ENCODE measurements at regions not wholly inside any gene's neighbourhood (a gene's known extent, or its start where the extent isn't known, plus 50 kb on each side); places are given as distances from the start of the nearest gene placed in this dataset.

DNA sequence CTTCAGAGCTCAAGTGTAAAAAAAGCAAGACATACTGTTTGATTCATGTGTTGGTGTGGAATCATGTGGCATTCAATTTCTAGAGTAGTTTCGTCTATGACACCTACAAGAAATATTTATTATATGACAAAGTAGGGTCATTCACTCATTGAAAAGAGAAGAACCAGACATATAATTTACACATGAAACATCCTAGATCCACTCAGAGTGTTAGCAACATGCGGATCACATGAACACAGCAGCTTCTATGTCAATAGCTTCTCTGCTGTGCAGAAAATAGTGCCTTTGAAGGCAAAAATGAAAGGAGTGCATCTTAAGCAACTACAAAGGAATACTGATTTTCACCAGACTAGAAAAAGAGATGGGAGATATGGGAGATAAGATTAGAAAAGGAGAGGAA is 569.8 kb downstream of the RPS29 start:
- no peak overlapping the region for H3K4me3 ChIP-seq (ENCODE audit: low read depth, low read length)
- TF ChIP-seq, protein P1, sequence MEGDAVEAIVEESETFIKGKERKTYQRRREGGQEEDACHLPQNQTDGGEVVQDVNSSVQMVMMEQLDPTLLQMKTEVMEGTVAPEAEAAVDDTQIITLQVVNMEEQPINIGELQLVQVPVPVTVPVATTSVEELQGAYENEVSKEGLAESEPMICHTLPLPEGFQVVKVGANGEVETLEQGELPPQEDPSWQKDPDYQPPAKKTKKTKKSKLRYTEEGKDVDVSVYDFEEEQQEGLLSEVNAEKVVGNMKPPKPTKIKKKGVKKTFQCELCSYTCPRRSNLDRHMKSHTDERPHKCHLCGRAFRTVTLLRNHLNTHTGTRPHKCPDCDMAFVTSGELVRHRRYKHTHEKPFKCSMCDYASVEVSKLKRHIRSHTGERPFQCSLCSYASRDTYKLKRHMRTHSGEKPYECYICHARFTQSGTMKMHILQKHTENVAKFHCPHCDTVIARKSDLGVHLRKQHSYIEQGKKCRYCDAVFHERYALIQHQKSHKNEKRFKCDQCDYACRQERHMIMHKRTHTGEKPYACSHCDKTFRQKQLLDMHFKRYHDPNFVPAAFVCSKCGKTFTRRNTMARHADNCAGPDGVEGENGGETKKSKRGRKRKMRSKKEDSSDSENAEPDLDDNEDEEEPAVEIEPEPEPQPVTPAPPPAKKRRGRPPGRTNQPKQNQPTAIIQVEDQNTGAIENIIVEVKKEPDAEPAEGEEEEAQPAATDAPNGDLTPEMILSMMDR (IDR thresholded peaks at IDR 0.05; ENCODE audit: insufficient read depth, low read depth, low read length): no peak
- DNase-seq (ENCODE audit: low read depth): no peak

DNA sequence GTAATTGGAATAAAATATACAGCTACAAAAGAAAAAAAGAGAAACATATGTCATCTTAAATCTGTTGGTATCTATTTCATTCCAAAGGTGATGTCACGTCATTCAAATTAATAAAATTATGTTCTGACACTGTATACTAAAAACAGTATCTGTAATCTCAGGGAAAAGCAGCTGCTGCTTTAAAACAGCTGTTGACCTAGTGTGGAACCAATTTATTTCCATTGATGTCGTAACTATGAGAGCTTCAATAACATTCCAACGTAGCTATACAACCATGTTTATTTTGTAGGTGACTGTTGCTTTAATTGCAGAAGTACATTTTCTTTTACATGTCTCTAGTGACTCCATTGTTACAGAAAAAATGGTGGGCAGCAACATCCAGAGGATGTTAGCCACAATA is 571.7 kb downstream of the RPS29 start:
- no peak for DNase-seq (ENCODE audit: low read depth)
- H3K4me3 ChIP-seq (ENCODE audit: low read depth, low read length): no peak overlapping the region
- TF ChIP-seq, protein P1 (IDR thresholded peaks at IDR 0.05; ENCODE audit: insufficient read depth, low read depth, low read length): no peak

DNA sequence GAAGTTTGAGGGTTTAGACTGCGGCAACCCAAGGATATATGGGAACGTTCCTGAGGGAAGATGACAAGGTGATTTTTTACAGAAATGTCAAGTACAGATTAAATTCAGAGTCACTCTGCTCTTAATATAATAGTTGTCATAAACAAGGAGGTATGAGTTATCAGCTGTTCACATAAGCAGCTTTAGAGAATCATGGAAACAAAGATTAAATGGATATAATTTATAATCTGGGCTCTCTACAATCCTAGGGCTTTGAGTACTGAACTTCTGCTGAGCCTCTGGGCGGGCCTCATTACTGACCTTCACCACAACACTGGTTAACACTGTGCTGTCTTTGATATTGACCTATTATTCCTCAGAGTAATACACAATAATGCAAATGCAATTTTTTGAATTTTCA is 577.8 kb downstream of the RPS29 start:
- DNase-seq (ENCODE audit: low read depth): no peak
- TF ChIP-seq, protein P1 (IDR thresholded peaks at IDR 0.05; ENCODE audit: insufficient read depth, low read depth, low read length): no peak
- no peak overlapping the region for H3K4me3 ChIP-seq (ENCODE audit: low read depth, low read length)

DNA sequence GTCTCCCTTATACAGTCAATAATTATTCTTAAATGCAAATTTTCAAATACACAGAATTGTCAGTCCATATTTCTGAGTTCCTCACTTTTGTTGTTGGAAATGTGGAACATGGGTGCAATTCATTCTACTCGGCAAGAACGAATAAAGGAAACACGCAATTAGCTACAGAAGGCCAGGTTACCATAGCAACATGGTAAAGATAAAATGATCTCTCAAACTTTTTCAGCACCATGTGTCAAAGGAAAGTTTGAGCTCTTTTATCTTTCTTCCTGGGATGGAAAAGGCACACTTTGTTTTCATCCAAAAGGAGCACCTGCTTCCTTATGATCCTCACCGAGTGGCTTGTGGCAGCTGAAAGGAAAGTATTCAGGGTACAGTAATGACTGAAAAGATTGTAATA is 595.0 kb downstream of the RPS29 start:
- H3K4me3 ChIP-seq (ENCODE audit: low read depth, low read length): no peak overlapping the region
- TF ChIP-seq, protein P1 (IDR thresholded peaks at IDR 0.05; ENCODE audit: insufficient read depth, low read depth, low read length): no peak
- no peak for DNase-seq (ENCODE audit: low read depth)

DNA sequence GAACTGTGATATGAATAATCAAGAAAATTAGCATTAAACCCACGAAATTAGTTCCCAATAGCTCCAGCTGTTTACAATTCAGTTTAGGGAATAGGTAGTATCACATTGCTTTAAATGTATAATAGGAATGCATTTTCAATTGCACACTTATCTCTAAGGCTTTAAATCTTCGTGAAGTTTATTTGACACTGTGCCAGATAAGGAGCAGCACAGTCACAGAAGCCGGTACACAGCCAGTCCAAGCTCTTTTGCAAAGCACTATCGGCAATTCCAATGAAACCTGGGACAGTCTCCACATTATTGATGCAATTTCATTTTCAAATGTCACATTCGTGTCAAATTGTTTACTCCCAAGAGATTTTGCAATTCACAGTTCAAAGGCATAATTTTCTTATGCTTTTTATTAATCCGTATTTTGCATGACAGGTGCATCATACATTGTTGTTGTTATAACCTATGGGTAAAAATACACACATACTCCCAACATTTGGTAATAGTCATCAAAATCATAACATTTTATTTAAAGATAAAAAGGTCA is 602.8 kb downstream of the RPS29 start:
- TF ChIP-seq, protein P1 (IDR thresholded peaks at IDR 0.05; ENCODE audit: insufficient read depth, low read depth, low read length): no peak
- H3K4me3 ChIP-seq (ENCODE audit: low read depth, low read length): no peak overlapping the region
- no peak for DNase-seq (ENCODE audit: low read depth)

DNA sequence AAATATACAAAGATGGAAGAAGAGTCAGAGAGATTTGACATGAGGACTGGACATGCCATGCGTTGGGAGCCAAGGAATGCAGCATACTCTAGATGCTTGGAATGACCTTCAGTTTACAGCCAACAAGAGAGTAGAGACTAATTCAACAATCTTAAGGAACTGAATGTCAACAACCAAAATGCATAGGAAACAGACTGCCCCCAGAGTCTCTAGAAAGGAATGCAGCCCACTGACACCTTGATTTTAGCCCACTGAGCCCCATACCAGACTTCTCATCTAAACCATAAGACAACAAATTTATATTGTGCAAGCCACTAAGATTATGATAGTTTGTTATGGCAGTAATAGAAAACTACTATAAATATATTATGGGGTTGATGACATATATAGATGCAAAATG is 611.2 kb downstream of the RPS29 start:
- TF ChIP-seq, protein P1 (IDR thresholded peaks at IDR 0.05; ENCODE audit: insufficient read depth, low read depth, low read length): no peak
- no peak overlapping the region for H3K4me3 ChIP-seq (ENCODE audit: low read depth, low read length)
- DNase-seq (ENCODE audit: low read depth): no peak

DNA sequence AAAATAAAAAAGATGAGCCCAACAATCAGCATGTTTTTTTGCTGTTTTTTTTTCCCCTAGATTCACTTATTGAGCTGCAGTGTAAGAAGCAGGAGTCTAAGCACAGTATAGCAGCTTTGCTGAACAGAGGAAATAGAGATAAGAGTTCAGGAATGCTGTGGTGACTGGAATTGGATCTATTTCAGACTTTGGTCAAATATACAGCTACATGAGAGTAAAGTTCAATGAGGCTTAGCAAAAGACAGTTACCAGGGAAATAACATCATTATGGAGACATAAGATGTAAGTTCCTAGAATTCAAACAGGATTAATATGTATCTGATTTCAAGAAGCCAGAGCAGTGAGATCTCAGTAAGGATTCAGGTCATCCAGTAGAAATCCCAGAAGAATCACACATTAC is 613.0 kb downstream of the RPS29 start:
- peak; percentile 35 for DNase-seq (ENCODE audit: low read depth)
- TF ChIP-seq, protein P1 (IDR thresholded peaks at IDR 0.05; ENCODE audit: insufficient read depth, low read depth, low read length): no peak
- H3K4me3 ChIP-seq (ENCODE audit: low read depth, low read length): no peak overlapping the region

All from fibroblast of villous mesenchyme (primary cell).